ENCODE measurements at regions not wholly inside any gene's neighbourhood (a gene's known extent, or its start where the extent isn't known, plus 50 kb on each side); places are given as distances from the start of the nearest gene placed in this dataset.

- in situ Hi-C loops (cut with HindIII; ENCODE audit: low pct_unique_long_range_greater_than_20kb, low sequenced_read_pairs) = no loop called here
- no peak for ATAC-seq
These were observed 329.8 kb upstream of the NAALADL2 start for GRCh38 chr3:174529298-174529697.

GRCh38 chr3:174531262-174531982, 327.7 kb upstream of the NAALADL2 start:
- Histone ChIP-seq H3K4me1 (ENCODE audit: control insufficient read depth, insufficient read depth, low read length) (no peaks in the 10 kb centered on the region), H3K36me3 (ENCODE audit: control insufficient read depth, insufficient read depth, low read length) (no peaks in the 10 kb centered on the region), H3K4me3 (ENCODE audit: low read depth in 2 of 2, low read length in 2 of 2) (no peak overlapping the region), H3K9me3 (ENCODE audit: control insufficient read depth, insufficient read depth, low read depth, low read length) (no peaks in the 10 kb centered on the region), H3K27me3 (ENCODE audit: control insufficient read depth, insufficient read depth, low read length) (no peaks in the 10 kb centered on the region), H3K27ac (ENCODE audit: low read length) (no peak overlapping the region)
- TF ChIP-seq POLR2AphosphoS5 (IDR thresholded peaks at IDR 0.05; ENCODE audit: low read depth, low read length) (no peak), REST (IDR thresholded peaks at IDR 0.05; ENCODE audit: insufficient read depth in 1 of 2, low read depth in 2 of 2, low read length in 1 of 2) (no peak), CTCF (IDR thresholded peaks at IDR 0.05) (no peak), SIN3A (IDR thresholded peaks at IDR 0.05; ENCODE audit: borderline replicate concordance, insufficient read depth, low read depth, low read length) (no peak), TCF7L2 (IDR thresholded peaks at IDR 0.05; ENCODE audit: low read depth, low read length) (no peak)
- no TSS peak for BruUV-seq (replicated peaks)
- intact Hi-C loops (cut with micrococcal nuclease; ENCODE audit: unreplicated experiment) (no loop called here), in situ Hi-C loops (cut with HindIII; ENCODE audit: low pct_unique_long_range_greater_than_20kb, low sequenced_read_pairs) (no loop called here)
- ATAC-seq (no peak), DNase-seq (ENCODE audit: low read depth, low spot score) (no peak)
- ChIA-PET CTCF (no interaction called here), POLR2A (no interaction called here)

More at GRCh38 chr3:174529298-174529697, 329.8 kb upstream of the NAALADL2 start:
- no peaks in the 10 kb centered on the region for H3K36me3 ChIP-seq (ENCODE audit: control insufficient read depth, insufficient read depth, low read length)
- no peaks in the 10 kb centered on the region for H3K4me1 ChIP-seq (ENCODE audit: control insufficient read depth, insufficient read depth, low read length)
- no peaks in the 10 kb centered on the region for H3K27me3 ChIP-seq (ENCODE audit: control insufficient read depth, insufficient read depth, low read length)
- H3K4me3 ChIP-seq (ENCODE audit: low read depth in 2 of 2, low read length in 2 of 2) = no peak overlapping the region
- no peak overlapping the region for H3K27ac ChIP-seq (ENCODE audit: low read length)
- CTCF ChIA-PET = no interaction called here
- DNase-seq (ENCODE audit: low read depth, low spot score) = no peak
- POLR2A ChIA-PET = no interaction called here
- no TSS peak for BruUV-seq (replicated peaks)
- intact Hi-C loops (cut with micrococcal nuclease; ENCODE audit: unreplicated experiment) = no loop called here
- no peaks in the 10 kb centered on the region for H3K9me3 ChIP-seq (ENCODE audit: control insufficient read depth, insufficient read depth, low read depth, low read length)
- no peak for TF ChIP-seq POLR2AphosphoS5 (IDR thresholded peaks at IDR 0.05; ENCODE audit: low read depth, low read length)
- no peak for TF ChIP-seq SIN3A (IDR thresholded peaks at IDR 0.05; ENCODE audit: borderline replicate concordance, insufficient read depth, low read depth, low read length)
- TF ChIP-seq TCF7L2 (IDR thresholded peaks at IDR 0.05; ENCODE audit: low read depth, low read length) = no peak
- TF ChIP-seq REST (IDR thresholded peaks at IDR 0.05; ENCODE audit: insufficient read depth in 1 of 2, low read depth in 2 of 2, low read length in 1 of 2) = no peak
- peak; percentile 27; the same call in 1 of the 2 replicates for TF ChIP-seq CTCF (IDR thresholded peaks at IDR 0.05)
